Mucosa of descending colon (tissue), 3 donors: ENCODE measurements at regions not wholly inside any gene's neighbourhood (a gene's known extent, or its start where the extent isn't known, plus 50 kb on each side); places are given as distances from the start of the nearest gene placed in this dataset.
"Not testable (repeated sequence)": the region's sequence is repeated elsewhere in the genome, so short reads cannot be mapped to it uniquely, and the experiment has no call there.

Source experiments
- ATAC-seq: fragments of 200-7000 bp; cut with Tn5 transposase; one replicate; pipeline ENCODE4 v1.9.1; 2020; ENCODE audit warnings: mild to moderate bottlenecking, moderate library complexity
- DNase-seq, 3 donors: peaks; one replicate each; pipeline ENCODE4 v3.0.0-alpha.2; 2020
- H3K36me3 ChIP-seq: fragments of 200-600 bp; one replicate; pipeline ENCODE4 v1.8.0; 2021; ENCODE audit warnings: low read depth, mild to moderate bottlenecking
- H3K4me1 ChIP-seq: fragments of 200-600 bp; one replicate; pipeline ENCODE4 v1.8.0; 2021; ENCODE audit warnings: low read depth, mild to moderate bottlenecking
- H3K4me3 ChIP-seq: fragments of 200-600 bp; one replicate; pipeline ENCODE4 v1.8.0; 2021; ENCODE audit warnings: mild to moderate bottlenecking
- H3K9me3 ChIP-seq: fragments of 200-600 bp; one replicate; pipeline ENCODE4 v1.8.0; 2021; ENCODE audit warnings: mild to moderate bottlenecking
- CTCF ChIP-seq: fragments of 200-600 bp; IDR thresholded peaks from one replicate; pipeline ENCODE4 v1.8.0; 2022; ENCODE audit warnings: antibody characterized with exemption, mild to moderate bottlenecking
- intact Hi-C, 2 donors: fragments of 100-400 bp; cut with DNase I in 1 of 2; cut with micrococcal nuclease in 1 of 2; formaldehyde crosslinking; loops; one replicate each; pipeline versions ENCODE4 v1.11.0 to v1.11.1; 2022; cut with DNase I, micrococcal nuclease
- donor health status: DM: no; HTN: no; CAD: no; lungs with moderate emphysema.
- donor health status: DM: no; HTN: no; CAD: no.
- donor health status: DM: no; HTN: yes; CAD: no.

GRCh38 chr10:33087922-33088321, 129.9 kb upstream of the ITGB1 start:
- ATAC-seq: no peak
- no peak for TF ChIP-seq CTCF

GRCh38 chr10:33087152-33087551, 129.1 kb upstream of the ITGB1 start:
- H3K9me3 ChIP-seq: no peaks in the 10 kb centered on the region
- no peak overlapping the region for H3K4me3 ChIP-seq
- no peaks in the 10 kb centered on the region for H3K4me1 ChIP-seq
- no peak for TF ChIP-seq CTCF
- intact Hi-C loops: no loop called here
- DNase-seq (no peak), ATAC-seq (no peak)
- H3K36me3 ChIP-seq: no peaks in the 10 kb centered on the region

More at GRCh38 chr10:33087922-33088321, 129.9 kb upstream of the ITGB1 start:
- no peak for DNase-seq
- no peaks in the 10 kb centered on the region for H3K36me3 ChIP-seq
- H3K4me3 ChIP-seq: no peak overlapping the region
- intact Hi-C loops: no loop called here
- H3K4me1 ChIP-seq: no peaks in the 10 kb centered on the region
- no peaks in the 10 kb centered on the region for H3K9me3 ChIP-seq

GRCh38 chr10:33086100-33086499, 128.1 kb upstream of the ITGB1 start:
- Histone ChIP-seq H3K36me3 (no peaks in the 10 kb centered on the region), H3K4me3 (no peak overlapping the region), H3K4me1 (no peaks in the 10 kb centered on the region), H3K9me3 (no peaks in the 10 kb centered on the region)
- no peak for TF ChIP-seq CTCF
- intact Hi-C loops: no loop called here
- ATAC-seq (no peak), DNase-seq (no peak)

GRCh38 chr10:33085313-33085833, 127.3 kb upstream of the ITGB1 start:
- TF ChIP-seq CTCF: no peak
- ATAC-seq: no peak

GRCh38 chr10:33084453-33084852, 126.4 kb upstream of the ITGB1 start:
- ATAC-seq (no peak), DNase-seq (no peak)
- intact Hi-C loops: no loop called here
- no peak for TF ChIP-seq CTCF
- Histone ChIP-seq H3K4me1 (no peaks in the 10 kb centered on the region), H3K36me3 (no peaks in the 10 kb centered on the region), H3K9me3 (no peaks in the 10 kb centered on the region), H3K4me3 (no peak overlapping the region)

More at GRCh38 chr10:33085313-33085833, 127.3 kb upstream of the ITGB1 start:
- Histone ChIP-seq H3K36me3 (no peaks in the 10 kb centered on the region), H3K4me1 (no peaks in the 10 kb centered on the region), H3K4me3 (no peak overlapping the region), H3K9me3 (no peaks in the 10 kb centered on the region)
- intact Hi-C loops: no loop called here
- DNase-seq: no peak

- TF ChIP-seq CTCF: no peak
- intact Hi-C loops: no loop called here
- no peaks in the 10 kb centered on the region for H3K36me3 ChIP-seq
- no peaks in the 10 kb centered on the region for H3K9me3 ChIP-seq
- H3K4me3 ChIP-seq: no peak overlapping the region
- ATAC-seq (no peak), DNase-seq (no peak)
- H3K4me1 ChIP-seq: no peaks in the 10 kb centered on the region
Measured at GRCh38 chr10:33082373-33082895, 124.4 kb upstream of the ITGB1 start.

- H3K36me3 ChIP-seq, H3K4me3 ChIP-seq, H3K4me1 ChIP-seq, H3K9me3 ChIP-seq, ATAC-seq, intact Hi-C loops, DNase-seq: not testable (repeated sequence)
Measured at GRCh38 chr10:33080467-33080866, 122.4 kb upstream of the ITGB1 start.
